ENCODE measurements at regions not wholly inside any gene's neighbourhood (a gene's known extent, or its start where the extent isn't known, plus 50 kb on each side); places are given as distances from the start of the nearest gene placed in this dataset.
A peak's percentile ranks its signal among the peaks of the same experiment; 100 is the strongest.

DNA sequence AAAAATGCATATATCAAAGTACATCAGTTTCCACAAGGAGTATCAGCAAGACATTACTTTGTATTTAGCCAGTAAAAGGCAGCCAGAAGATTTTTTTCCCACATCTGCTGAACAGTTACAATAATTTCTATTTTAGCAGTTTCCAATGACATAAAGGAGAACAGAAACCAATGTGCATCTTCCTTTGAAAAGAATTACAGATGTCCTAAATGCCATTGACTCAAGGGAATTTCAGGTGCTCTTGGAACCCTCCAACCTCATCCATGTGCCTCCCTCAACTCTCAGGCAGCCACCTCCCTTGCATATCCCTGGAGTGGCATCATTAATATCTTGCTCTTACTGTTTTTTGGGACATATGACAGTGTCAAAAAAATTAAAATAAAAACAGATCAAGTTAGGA is 62.2 kb upstream of the ST8SIA1 start:
- TF ChIP-seq, protein P1, sequence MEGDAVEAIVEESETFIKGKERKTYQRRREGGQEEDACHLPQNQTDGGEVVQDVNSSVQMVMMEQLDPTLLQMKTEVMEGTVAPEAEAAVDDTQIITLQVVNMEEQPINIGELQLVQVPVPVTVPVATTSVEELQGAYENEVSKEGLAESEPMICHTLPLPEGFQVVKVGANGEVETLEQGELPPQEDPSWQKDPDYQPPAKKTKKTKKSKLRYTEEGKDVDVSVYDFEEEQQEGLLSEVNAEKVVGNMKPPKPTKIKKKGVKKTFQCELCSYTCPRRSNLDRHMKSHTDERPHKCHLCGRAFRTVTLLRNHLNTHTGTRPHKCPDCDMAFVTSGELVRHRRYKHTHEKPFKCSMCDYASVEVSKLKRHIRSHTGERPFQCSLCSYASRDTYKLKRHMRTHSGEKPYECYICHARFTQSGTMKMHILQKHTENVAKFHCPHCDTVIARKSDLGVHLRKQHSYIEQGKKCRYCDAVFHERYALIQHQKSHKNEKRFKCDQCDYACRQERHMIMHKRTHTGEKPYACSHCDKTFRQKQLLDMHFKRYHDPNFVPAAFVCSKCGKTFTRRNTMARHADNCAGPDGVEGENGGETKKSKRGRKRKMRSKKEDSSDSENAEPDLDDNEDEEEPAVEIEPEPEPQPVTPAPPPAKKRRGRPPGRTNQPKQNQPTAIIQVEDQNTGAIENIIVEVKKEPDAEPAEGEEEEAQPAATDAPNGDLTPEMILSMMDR (IDR thresholded peaks at IDR 0.05), result no peak
- no peak for TF ChIP-seq POLR2A (IDR thresholded peaks at IDR 0.05)
- Histone ChIP-seq H3K27me3 (no peaks in the 10 kb centered on the region), H3K36me3 (no peaks in the 10 kb centered on the region), H3K4me3 (no peak overlapping the region), H3K9me3 (peaks cover 0 to 18% (median 0%) of the 10 kb centered on the region in 12 donors), H3K4me1 (peaks cover 0 to 21% (median 0%) of the 10 kb centered on the region in 12 donors), H3K27ac (peak overlapping the region in 1 of 12 donors; percentile 72)
- ATAC-seq (no peak), DNase-seq (no peak)
- intact Hi-C loops (cut with DNase I), result no loop called here

DNA sequence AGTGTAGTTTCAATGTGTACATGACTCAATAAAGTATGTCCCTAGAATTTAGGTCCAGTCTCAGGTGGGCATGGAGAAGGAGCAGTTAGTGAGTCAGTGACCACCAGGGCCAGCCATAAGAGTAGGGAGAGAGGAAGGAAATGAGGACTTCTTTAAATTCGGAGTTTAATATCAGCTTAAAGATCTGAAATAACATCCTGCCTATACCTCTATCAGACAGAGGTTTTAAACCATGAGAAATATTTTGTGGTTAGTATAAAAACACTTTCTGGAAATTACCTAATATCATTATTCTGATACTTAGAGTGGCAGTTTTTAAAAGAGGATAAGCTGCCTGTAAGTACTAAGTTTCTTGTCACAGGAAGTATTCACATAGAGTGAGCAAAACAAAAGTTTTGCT is 61.7 kb upstream of the ST8SIA1 start:
- intact Hi-C loops (cut with DNase I), result no loop called here
- no peak for ATAC-seq
- H3K9me3 ChIP-seq, result peaks cover 0 to 18% (median 0%) of the 10 kb centered on the region in 12 donors

DNA sequence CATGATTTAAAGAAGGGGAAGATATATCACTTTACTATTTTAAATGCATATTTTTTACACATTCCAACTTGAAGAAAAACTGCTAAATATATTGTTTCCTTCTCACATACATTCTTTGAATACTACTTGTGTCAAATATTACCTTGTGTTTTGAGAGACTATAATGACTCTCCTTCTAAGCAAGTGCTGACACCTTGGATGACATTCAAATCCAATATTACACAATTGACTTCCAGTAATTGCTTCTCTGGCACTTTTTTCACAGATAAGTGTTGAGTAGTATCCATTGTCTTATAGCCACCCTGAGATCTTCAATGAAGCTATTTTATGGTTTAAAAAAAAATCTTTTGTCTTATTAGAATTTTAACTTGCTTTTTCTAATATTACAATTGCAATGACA is 61.2 kb upstream of the ST8SIA1 start:
- Histone ChIP-seq H3K9me3 (peaks cover 0 to 17% (median 0%) of the 10 kb centered on the region in 12 donors), H3K4me3 (no peak overlapping the region), H3K27ac (peak overlapping the region in 1 of 12 donors; percentile 72), H3K36me3 (no peaks in the 10 kb centered on the region), H3K27me3 (no peaks in the 10 kb centered on the region), H3K4me1 (peaks cover 0 to 21% (median 0%) of the 10 kb centered on the region in 12 donors)
- no peak for ATAC-seq
- TF ChIP-seq, protein P1 (IDR thresholded peaks at IDR 0.05), result no peak
- TF ChIP-seq POLR2A (IDR thresholded peaks at IDR 0.05), result no peak
- intact Hi-C loops (cut with DNase I), result no loop called here
- DNase-seq, result no peak

More for the DNA sequence above, 61.7 kb upstream of the ST8SIA1 start:
- Histone ChIP-seq H3K27me3 (no peaks in the 10 kb centered on the region), H3K27ac (peak overlapping the region in 1 of 12 donors; percentile 72), H3K36me3 (no peaks in the 10 kb centered on the region), H3K4me1 (peaks cover 0 to 21% (median 0%) of the 10 kb centered on the region in 12 donors), H3K4me3 (no peak overlapping the region)
- no peak for TF ChIP-seq POLR2A (IDR thresholded peaks at IDR 0.05)
- TF ChIP-seq, protein P1 (IDR thresholded peaks at IDR 0.05), result no peak
- DNase-seq, result no peak
- WGBS, 4 donors, result 33 to 58% (median 49%) methylated on average over 1 of the region's 1 CpG
